PC-9 (cell line): ENCODE measurements at regions not wholly inside any gene's neighbourhood (a gene's known extent, or its start where the extent isn't known, plus 50 kb on each side); places are given as distances from the start of the nearest gene placed in this dataset.

ENCODE experiments used
- EZH2 ChIP-seq: fragments of 200-600 bp; sonication (generic); IDR thresholded peaks from 2 replicates; pipeline ENCODE4 v1.8.0; 2017; ENCODE audit warnings: antibody characterized with exemption, low read depth
- TF ChIP-seq, protein P1 (sequence below): fragments of 200-600 bp; sonication (generic); conservative IDR thresholded peaks from 2 replicates; pipeline ENCODE4 v1.6.1; 2017; ENCODE audit warnings: mixed run types, antibody characterized with exemption, mild to moderate bottlenecking, moderate library complexity

DNA sequence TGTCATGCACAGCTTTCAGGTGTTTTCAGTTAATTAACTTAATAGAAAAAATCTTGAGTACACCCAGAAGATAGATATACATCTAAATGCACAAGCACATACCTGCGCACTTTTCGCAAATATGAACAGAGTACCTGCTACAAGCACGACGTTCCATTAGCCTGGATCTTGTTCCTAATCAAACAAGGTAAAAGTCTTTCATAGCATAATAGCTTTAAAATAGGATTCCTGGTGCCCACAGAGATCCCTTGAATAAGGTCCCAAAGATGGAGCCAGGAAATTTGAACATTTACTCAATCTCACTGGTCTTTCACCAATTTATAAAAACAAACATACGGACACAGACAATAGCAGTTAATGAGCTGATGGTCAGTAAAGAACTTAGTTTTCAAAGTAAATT, 689.8 kb upstream of the CHORDC1 start:
- TF ChIP-seq, protein P1, sequence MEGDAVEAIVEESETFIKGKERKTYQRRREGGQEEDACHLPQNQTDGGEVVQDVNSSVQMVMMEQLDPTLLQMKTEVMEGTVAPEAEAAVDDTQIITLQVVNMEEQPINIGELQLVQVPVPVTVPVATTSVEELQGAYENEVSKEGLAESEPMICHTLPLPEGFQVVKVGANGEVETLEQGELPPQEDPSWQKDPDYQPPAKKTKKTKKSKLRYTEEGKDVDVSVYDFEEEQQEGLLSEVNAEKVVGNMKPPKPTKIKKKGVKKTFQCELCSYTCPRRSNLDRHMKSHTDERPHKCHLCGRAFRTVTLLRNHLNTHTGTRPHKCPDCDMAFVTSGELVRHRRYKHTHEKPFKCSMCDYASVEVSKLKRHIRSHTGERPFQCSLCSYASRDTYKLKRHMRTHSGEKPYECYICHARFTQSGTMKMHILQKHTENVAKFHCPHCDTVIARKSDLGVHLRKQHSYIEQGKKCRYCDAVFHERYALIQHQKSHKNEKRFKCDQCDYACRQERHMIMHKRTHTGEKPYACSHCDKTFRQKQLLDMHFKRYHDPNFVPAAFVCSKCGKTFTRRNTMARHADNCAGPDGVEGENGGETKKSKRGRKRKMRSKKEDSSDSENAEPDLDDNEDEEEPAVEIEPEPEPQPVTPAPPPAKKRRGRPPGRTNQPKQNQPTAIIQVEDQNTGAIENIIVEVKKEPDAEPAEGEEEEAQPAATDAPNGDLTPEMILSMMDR: no peak
- TF ChIP-seq EZH2: no peak
